ENCODE measurements at regions not wholly inside any gene's neighbourhood (a gene's known extent, or its start where the extent isn't known, plus 50 kb on each side); places are given as distances from the start of the nearest gene placed in this dataset.

DNA sequence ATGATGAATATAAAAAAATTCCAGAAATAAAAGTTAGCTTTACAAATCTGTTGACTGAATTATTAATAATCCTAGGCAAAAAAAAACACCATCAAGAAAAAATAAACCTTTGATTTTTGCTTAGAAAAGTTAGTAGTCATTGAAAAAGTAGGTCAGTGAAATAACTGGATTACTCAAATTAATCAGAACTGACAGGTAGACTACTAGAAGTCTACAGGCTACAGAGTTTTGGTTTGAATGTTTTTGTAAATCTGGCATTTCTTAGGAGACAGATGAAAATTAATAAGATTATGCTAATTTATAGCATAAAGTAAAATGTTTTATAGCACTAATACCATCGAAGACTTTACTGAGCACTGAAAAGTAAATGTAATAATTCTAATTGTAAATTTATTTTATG, 511.9 kb downstream of the PTPRC start:
- Histone ChIP-seq H3K9ac (ENCODE audit: low read length) (no peak overlapping the region), H3K4me1 (ENCODE audit: insufficient read depth, low read length) (no peaks in the 10 kb centered on the region), H4K20me1 (ENCODE audit: insufficient read depth, low read length) (no peaks in the 10 kb centered on the region), H3K4me3 (ENCODE audit: insufficient read depth, low read depth, low read length) (no peak overlapping the region), H3K4me2 (ENCODE audit: low read length) (no peak overlapping the region), H3K9me3 (ENCODE audit: insufficient read depth, low read depth, low read length) (no peaks in the 10 kb centered on the region), H3K27ac (ENCODE audit: low read depth, low read length) (no peak overlapping the region), H3K27me3 (ENCODE audit: insufficient read depth, low read length) (no peaks in the 10 kb centered on the region), H3K79me2 (ENCODE audit: insufficient read depth, low read length) (no peaks in the 10 kb centered on the region), H2AFZ (ENCODE audit: low read depth, low read length) (no peak overlapping the region), H3K36me3 (ENCODE audit: insufficient read depth, low read length) (no peaks in the 10 kb centered on the region)
- Mint-ChIP-seq H3K9me3 (ENCODE audit: unreplicated experiment) (no peaks in the 10 kb centered on the region), H3K36me3 (ENCODE audit: low read depth, unreplicated experiment) (no peaks in the 10 kb centered on the region), H3K4me1 (ENCODE audit: low read depth, unreplicated experiment) (no peaks in the 10 kb centered on the region), H3K27me3 (ENCODE audit: low read depth, unreplicated experiment) (peaks cover 2% of the 10 kb centered on the region), H3K4me3 (ENCODE audit: unreplicated experiment) (no peak overlapping the region), H3K27ac (ENCODE audit: unreplicated experiment) (no peak overlapping the region)
- TF ChIP-seq, protein P1, sequence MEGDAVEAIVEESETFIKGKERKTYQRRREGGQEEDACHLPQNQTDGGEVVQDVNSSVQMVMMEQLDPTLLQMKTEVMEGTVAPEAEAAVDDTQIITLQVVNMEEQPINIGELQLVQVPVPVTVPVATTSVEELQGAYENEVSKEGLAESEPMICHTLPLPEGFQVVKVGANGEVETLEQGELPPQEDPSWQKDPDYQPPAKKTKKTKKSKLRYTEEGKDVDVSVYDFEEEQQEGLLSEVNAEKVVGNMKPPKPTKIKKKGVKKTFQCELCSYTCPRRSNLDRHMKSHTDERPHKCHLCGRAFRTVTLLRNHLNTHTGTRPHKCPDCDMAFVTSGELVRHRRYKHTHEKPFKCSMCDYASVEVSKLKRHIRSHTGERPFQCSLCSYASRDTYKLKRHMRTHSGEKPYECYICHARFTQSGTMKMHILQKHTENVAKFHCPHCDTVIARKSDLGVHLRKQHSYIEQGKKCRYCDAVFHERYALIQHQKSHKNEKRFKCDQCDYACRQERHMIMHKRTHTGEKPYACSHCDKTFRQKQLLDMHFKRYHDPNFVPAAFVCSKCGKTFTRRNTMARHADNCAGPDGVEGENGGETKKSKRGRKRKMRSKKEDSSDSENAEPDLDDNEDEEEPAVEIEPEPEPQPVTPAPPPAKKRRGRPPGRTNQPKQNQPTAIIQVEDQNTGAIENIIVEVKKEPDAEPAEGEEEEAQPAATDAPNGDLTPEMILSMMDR (IDR thresholded peaks at IDR 0.05; ENCODE audit: insufficient read depth, low read depth, low read length): no peak
- no peak for TF ChIP-seq EZH2 (IDR thresholded peaks at IDR 0.05; ENCODE audit: insufficient read depth, low read length)
- DNase-seq (ENCODE audit: low read depth) (no peak), FAIRE-seq (no peak)

DNA sequence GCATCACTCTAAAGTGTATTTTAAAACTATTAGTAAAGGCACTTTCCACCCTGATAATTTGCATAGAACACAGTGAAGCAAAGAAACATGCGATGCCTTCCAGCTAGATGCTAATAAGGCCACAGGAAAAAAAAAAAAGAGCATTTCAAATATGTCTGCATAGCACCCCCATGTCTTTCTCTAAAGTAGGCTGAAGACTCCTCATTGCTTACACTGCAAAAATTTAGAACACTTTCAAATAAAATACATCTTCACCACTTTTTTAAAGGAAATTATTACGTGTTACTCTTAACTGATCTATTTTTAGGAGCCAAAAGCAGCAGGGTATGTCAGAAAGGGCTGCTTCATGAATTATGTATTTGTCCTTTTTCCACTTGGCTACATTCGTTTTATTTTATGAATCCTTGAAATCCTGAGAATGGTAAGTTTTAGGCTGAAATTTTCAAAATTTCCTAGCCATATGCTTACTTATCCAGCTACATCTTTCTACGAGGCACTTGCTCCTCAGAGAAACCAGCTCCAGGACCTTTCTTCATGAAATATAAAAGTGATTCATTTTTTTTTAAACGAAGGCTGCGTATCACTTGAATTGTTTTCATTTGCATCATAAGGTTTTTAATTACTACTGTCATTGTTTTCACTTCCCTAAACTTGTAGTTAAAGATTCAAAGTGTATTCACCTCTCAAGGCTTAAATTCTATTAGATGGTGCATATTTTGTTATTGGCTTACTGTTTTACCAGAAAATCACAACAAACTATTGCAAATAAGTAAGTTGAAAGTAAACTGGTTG, 513.0 kb downstream of the PTPRC start:
- no peaks in the 10 kb centered on the region for H3K4me1 ChIP-seq (ENCODE audit: insufficient read depth, low read length)
- Mint-ChIP-seq H3K36me3 (ENCODE audit: low read depth, unreplicated experiment) (no peaks in the 10 kb centered on the region), H3K9me3 (ENCODE audit: unreplicated experiment) (no peaks in the 10 kb centered on the region), H3K4me3 (ENCODE audit: unreplicated experiment) (no peak overlapping the region), H3K4me1 (ENCODE audit: low read depth, unreplicated experiment) (no peaks in the 10 kb centered on the region), H3K27ac (ENCODE audit: unreplicated experiment) (no peak overlapping the region), H3K27me3 (ENCODE audit: low read depth, unreplicated experiment) (peaks cover 2% of the 10 kb centered on the region)
- no peak for TF ChIP-seq EZH2 (IDR thresholded peaks at IDR 0.05; ENCODE audit: insufficient read depth, low read length)
- TF ChIP-seq, protein P1 (IDR thresholded peaks at IDR 0.05; ENCODE audit: insufficient read depth, low read depth, low read length): no peak
- DNase-seq (ENCODE audit: low read depth) (no peak), FAIRE-seq (no peak)
- no peaks in the 10 kb centered on the region for H3K27me3 ChIP-seq (ENCODE audit: insufficient read depth, low read length)
- H3K79me2 ChIP-seq (ENCODE audit: insufficient read depth, low read length): no peaks in the 10 kb centered on the region
- H3K27ac ChIP-seq (ENCODE audit: low read depth, low read length): no peak overlapping the region
- no peak overlapping the region for H3K9ac ChIP-seq (ENCODE audit: low read length)
- H3K4me3 ChIP-seq (ENCODE audit: insufficient read depth, low read depth, low read length): no peak overlapping the region
- no peaks in the 10 kb centered on the region for H4K20me1 ChIP-seq (ENCODE audit: insufficient read depth, low read length)
- H2AFZ ChIP-seq (ENCODE audit: low read depth, low read length): no peak overlapping the region
- H3K36me3 ChIP-seq (ENCODE audit: insufficient read depth, low read length): no peaks in the 10 kb centered on the region
- H3K9me3 ChIP-seq (ENCODE audit: insufficient read depth, low read depth, low read length): no peaks in the 10 kb centered on the region
- H3K4me2 ChIP-seq (ENCODE audit: low read length): no peak overlapping the region

- no peak overlapping the region for H3K27ac ChIP-seq (ENCODE audit: low read depth, low read length)
- DNase-seq (ENCODE audit: low read depth) (no peak), FAIRE-seq (no peak)
- no peaks in the 10 kb centered on the region for H3K36me3 ChIP-seq (ENCODE audit: insufficient read depth, low read length)
- no peak overlapping the region for H2AFZ ChIP-seq (ENCODE audit: low read depth, low read length)
- H3K9ac ChIP-seq (ENCODE audit: low read length): no peak overlapping the region
- H3K4me1 Mint-ChIP-seq (ENCODE audit: low read depth, unreplicated experiment): peaks cover 3% of the 10 kb centered on the region
- no peak overlapping the region for H3K4me3 ChIP-seq (ENCODE audit: insufficient read depth, low read depth, low read length)
- H3K27ac Mint-ChIP-seq (ENCODE audit: unreplicated experiment): no peak overlapping the region
- H3K9me3 ChIP-seq (ENCODE audit: insufficient read depth, low read depth, low read length): no peaks in the 10 kb centered on the region
- H3K27me3 Mint-ChIP-seq (ENCODE audit: low read depth, unreplicated experiment): peaks cover 2% of the 10 kb centered on the region
- TF ChIP-seq, protein P1 (IDR thresholded peaks at IDR 0.05; ENCODE audit: insufficient read depth, low read depth, low read length): no peak
- no peak for TF ChIP-seq EZH2 (IDR thresholded peaks at IDR 0.05; ENCODE audit: insufficient read depth, low read length)
- no peaks in the 10 kb centered on the region for H4K20me1 ChIP-seq (ENCODE audit: insufficient read depth, low read length)
- H3K36me3 Mint-ChIP-seq (ENCODE audit: low read depth, unreplicated experiment): no peaks in the 10 kb centered on the region
- H3K79me2 ChIP-seq (ENCODE audit: insufficient read depth, low read length): no peaks in the 10 kb centered on the region
- no peak overlapping the region for H3K4me3 Mint-ChIP-seq (ENCODE audit: unreplicated experiment)
- no peak overlapping the region for H3K4me2 ChIP-seq (ENCODE audit: low read length)
- no peaks in the 10 kb centered on the region for H3K27me3 ChIP-seq (ENCODE audit: insufficient read depth, low read length)
- H3K9me3 Mint-ChIP-seq (ENCODE audit: unreplicated experiment): no peaks in the 10 kb centered on the region
- no peaks in the 10 kb centered on the region for H3K4me1 ChIP-seq (ENCODE audit: insufficient read depth, low read length)
These were observed 513.8 kb downstream of the PTPRC start for GRCh38 chr1:199152676-199153075.

Data from astrocyte (in vitro differentiated cells and primary cell).